Islet precursor cell (in vitro differentiated cells): ENCODE measurements at regions not wholly inside any gene's neighbourhood (a gene's known extent, or its start where the extent isn't known, plus 50 kb on each side); places are given as distances from the start of the nearest gene placed in this dataset.
"Not testable (repeated sequence)": the region's sequence is repeated elsewhere in the genome, so short reads cannot be mapped to it uniquely, and the experiment has no call there.

Experiments used
- DNase-seq: peaks from one replicate; pipeline ENCODE4 v3.0.0-alpha.2; 2018

DNA sequence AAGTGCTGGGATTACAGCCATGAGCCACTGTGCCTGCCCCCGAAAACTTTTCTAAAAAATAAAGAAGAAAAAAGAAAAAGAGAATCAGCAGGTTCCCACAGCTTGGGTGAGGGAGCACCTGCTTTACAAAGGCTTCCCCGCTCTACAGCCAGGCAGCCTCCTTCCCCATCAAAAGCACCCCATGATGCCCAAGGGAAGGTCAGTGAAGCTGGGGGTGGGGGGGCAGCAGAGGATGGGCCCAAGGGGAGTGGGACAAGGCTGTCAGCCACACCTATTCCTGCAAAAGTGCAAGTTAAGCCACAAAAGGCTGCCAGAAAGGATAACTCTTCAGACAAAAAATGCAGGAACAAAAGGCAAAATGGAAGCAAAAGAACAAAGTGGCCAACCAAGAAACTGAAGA is 72.5 kb downstream of the FAM50B start:
- DNase-seq, result no peak

DNA sequence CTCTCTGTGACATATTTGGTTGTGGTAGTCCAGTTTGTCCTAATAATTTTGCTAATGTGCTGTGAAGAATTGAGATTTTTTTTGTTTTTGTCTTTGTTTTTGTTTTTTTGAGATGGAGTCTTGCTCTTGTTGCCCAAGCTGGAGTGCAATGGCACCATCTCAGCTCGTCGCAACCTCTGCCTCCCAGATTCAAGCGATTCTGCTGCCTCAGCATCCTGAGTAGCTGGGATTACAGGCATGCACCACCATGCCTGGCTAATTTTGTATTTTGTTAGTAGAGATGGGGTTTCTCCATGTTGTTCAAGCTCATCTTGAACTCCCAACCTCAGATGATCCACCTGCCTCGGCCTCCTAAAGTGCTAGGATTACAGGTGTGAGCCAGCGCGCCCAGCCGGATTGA is 73.4 kb downstream of the FAM50B start:
- DNase-seq, result not testable (repeated sequence)

DNA sequence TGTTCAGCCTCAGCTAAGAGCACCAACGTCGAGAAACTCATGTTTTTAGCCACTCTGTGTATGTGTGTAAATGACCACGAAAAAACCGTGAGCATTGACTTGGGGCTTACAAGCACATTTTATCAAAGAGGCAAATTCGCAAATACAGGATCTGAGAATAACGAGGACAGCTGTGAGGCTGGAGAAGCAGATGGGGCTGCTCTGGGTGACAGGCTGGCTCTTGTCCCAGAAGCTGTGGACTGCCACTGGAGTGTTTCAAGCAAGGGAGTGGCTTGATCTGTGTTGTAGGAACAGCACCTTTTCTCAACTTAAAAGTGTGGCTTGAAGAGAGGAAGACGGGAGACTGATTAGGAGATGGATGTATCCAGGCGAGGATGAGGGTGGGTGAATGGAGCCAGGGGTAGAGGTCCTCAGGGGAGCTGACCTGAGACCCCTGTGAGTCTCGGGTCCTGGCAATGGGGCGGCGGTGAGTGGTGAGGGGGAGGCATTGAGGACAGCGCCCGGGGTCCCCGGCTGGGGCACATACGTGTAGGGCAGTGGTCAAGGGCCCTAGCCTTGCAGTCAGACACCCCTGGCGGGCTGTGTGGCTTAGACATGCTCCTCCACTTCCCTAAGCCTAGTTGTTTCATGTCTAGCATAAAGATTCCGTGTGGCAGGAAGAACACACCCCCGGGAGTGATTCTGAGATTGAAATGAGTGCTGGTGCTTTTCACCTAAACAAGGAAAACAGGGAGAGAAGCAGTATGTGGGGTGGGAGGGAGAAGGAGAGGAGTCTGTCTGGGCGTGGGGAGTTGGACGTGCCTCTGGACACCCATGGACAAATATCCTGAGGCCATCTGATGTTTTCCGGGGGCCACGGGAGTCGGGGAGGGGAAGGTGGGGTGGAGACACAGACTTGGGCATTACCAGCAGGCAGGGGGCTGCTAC is 76.3 kb downstream of the FAM50B start:
- not testable (repeated sequence) for DNase-seq

DNA sequence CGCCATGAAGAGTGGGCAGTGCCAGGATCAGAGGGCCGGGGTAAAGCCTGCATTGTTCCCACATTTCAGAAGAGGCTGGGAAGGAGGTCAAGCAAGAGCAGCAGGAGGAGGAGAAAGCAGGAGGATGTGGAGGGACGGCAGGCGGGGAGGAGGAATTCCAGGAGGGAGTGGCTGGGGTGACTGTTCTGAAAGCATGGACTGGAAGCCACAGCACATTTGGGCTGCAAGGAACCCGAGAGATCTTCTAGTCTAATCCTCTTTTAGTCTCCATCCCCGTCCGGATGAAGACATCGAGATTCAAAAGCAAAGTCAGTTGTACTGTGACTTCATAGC is 76.9 kb downstream of the FAM50B start:
- DNase-seq, result no peak

- no peak for DNase-seq
Observed at GRCh38 chr6:3928111-3928510, 78.9 kb downstream of the FAM50B start.

DNA sequence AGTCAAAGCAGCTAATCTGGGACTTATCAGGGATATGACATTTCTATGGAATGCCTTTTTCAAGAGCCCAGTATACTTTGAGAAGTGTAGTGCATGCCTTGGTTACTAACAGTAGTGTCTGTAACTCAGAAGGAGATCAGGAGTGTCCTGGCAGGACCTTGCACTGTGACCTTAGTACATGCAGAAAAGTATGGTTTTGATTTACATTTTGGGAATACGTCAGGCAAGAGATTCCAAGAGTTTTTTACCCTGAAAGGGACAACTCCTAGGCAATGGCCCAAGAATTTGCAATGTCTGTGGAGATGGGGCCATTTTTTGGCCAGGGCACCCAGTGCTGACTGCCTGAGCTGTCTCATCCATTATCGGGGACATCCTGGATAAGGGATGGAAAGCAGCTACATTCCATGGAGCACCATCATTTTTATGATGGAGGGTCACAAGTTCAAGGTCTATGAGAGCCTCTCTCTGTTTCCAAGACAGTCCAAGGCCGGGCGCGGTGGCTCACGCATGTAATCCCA is 80.2 kb downstream of the FAM50B start:
- DNase-seq, result no peak

- DNase-seq, result no peak
Observed at GRCh38 chr6:3937438-3937837, 88.3 kb downstream of the FAM50B start.

DNA sequence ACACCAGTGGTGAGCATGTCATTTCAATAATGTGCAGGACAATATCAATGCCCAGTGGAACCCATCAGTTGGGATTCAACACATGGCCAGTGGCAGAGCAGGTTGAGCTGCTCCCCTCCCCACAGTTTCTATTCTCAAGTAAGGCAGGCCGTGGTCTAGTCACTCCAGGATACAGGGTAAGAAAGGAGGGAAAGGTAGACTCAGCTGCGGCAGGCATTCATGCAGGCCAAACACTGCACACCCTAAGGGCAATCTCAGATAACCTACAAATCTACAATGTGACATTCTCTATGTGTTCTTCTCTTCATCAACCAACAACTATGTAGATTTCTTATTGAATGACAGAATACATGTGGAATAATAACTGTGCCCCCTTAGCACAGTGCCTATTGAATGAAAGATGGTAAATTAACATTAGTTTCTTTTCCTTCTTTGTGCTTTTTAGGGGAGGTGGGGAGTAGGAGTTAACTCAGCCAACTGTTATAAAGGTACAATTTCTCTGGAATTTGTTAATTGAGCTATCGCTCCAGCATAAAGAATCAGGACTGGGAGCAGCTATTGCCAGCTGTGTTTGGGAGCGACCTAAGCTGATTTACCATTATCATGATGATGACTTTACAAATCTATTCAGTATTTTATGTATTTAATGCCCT is 89.7 kb downstream of the FAM50B start:
- no peak for DNase-seq

DNA sequence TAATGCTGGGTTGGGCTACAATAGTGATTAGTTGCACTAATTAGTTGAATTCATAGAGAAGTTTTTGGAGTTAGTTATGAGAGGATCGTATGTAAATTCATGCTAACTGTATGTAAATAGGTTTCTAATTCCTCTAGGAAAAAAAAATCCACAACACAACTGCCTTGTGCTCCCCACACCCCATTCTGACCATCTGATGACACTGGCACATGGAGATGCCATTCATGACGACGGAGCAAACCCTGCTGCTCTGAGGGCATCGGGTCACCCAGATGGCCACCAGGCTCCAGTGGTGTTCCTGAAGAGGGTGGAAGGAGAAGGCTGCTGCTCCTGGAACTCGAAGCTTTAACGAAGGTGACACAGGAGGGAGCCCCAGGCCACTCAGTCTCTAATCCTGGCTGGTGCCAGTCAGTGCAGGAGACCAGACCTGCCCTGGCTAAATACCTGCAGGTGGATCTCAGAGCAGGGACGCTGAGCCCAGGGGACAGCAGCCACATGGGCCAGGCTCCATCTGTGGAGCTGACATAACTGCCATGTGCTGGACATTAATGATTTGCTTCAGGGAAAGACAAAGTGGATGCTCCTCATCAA is 90.3 kb downstream of the FAM50B start:
- no peak for DNase-seq

DNA sequence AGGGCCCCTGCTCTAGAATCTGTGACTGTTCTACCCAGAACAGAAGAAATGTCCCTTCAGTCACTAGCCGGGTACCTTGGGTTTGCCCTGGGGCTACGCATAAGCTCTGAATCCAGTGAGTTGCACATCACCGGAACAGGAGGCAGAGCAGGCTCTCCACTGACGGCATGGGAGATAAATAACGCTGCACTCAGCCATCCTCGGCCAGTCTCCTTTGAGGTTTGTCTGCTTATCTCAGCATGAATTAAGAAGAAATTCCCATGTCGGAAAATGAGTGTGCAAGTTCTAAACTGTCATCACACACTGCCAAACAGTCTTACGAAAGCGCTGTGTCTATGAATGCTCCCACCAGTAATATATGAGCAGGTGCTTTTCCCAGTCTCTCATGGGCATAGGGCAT is 90.8 kb downstream of the FAM50B start:
- no peak for DNase-seq

GRCh38 chr6:3940703-3941102 is 91.5 kb downstream of the FAM50B start:
- no peak for DNase-seq

GRCh38 chr6:3943331-3943765 is 94.2 kb downstream of the FAM50B start:
- DNase-seq, result no peak

GRCh38 chr6:3944246-3944645 is 95.1 kb downstream of the FAM50B start:
- no peak for DNase-seq

- DNase-seq, result no peak
Observed at GRCh38 chr6:3946778-3947177, 97.6 kb downstream of the FAM50B start.

DNA sequence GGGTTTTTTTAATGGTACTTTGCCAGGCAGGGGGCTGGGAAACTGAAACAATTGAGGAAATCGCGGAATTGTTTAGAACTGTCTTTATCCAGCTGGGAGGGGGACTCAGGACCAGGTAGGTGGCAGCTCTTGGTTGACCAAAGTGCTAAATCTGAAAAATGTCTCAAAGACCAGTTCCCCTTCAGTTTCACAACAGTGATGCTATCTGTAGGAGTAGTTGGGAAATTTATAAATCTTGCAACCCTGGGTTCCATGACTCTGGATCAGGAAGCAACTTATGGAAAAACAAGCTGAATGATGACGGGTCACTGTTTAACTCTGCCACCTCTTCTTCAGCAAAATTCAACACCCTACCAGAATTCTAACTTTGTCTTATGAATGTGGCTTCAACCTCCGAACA is 99.7 kb downstream of the FAM50B start:
- no peak for DNase-seq

GRCh38 chr6:3949521-3949920 is 100.3 kb downstream of the FAM50B start:
- DNase-seq, result no peak

GRCh38 chr6:3956054-3956453 is 106.9 kb downstream of the FAM50B start:
- no peak for DNase-seq

DNA sequence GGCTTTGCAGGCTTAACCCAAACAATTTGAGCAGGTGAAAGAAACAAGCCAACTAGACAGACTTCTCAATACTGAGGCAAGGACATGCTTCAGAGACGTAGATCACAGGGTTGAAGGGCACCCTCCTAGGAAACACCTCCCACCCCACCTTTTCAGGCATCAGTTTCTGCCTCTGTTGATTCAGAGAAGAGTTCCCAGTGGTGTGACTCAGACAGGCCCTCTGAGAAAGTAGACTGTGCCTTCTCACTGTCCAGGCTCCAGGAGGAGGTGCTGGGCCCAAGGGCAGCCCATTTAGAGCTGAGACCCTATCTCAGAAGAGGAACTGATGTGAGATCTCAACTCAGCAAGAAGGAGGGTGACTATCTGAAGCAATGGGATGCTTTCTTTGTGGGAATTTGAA is 108.1 kb downstream of the FAM50B start:
- DNase-seq, result no peak

DNA sequence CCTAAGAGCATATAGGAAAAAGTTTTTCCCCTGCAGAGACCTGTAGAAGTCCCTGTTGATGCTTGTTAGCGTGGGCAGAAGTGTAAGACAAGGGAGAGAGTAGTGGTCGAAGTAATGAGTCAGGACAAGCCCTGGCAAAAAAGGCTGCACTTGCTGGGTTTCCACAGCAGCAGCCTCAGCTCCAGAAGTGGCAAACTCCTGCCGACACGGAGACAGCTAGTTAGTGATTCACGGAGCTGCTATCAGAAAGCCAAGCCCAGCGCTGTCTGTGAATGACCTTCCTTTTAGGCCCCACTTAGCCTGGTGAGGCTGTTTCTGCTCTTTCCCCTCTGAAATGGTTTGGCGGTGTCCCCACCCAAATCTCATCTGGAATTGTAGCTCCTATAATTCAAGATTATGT is 109.1 kb downstream of the FAM50B start:
- DNase-seq, result no peak

DNA sequence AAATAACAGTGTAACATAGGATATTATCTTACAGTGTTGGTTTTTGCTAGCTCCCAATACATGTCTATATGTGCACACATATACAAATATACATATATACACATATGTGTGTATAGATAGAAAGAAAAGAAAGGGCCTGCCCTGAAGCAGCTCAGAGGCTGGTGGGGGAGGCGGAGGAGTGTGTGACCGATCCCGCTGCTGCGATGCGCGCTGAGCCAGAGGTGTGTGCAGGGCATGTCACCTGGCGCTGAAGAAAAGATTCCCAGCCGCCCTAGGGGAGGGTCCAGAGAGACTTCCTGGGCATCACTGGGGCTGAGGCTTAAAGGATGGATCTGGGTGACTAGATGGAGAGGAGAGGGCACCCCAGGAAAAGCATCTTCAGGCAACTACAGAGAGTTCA is 110.2 kb downstream of the FAM50B start:
- no peak for DNase-seq

GRCh38 chr6:3960754-3961361 is 111.7 kb downstream of the FAM50B start:
- DNase-seq, result peak; percentile 74

GRCh38 chr6:3961581-3962215 is 112.5 kb downstream of the FAM50B start:
- DNase-seq, result no peak
